ENCODE measurements at regions not wholly inside any gene's neighbourhood (a gene's known extent, or its start where the extent isn't known, plus 50 kb on each side); places are given as distances from the start of the nearest gene placed in this dataset.

- CTCF ChIA-PET = no interaction called here
- POLR2A ChIA-PET = no interaction called here
- no peak overlapping the region for H3K4me3 Mint-ChIP-seq
- H3K27ac Mint-ChIP-seq = no peak overlapping the region
- no peaks in the 10 kb centered on the region for H3K27me3 Mint-ChIP-seq
- H3K4me1 Mint-ChIP-seq = no peaks in the 10 kb centered on the region
- no peaks in the 10 kb centered on the region for H3K9me3 Mint-ChIP-seq
- DNase-seq = no peak
- no peaks in the 10 kb centered on the region for H3K36me3 Mint-ChIP-seq (ENCODE audit: low read depth)
Measured at GRCh38 chr6:66848244-66848953, 1141.4 kb upstream of the EYS start.

- Mint-ChIP-seq H3K4me1 (no peaks in the 10 kb centered on the region), H3K27ac (no peak overlapping the region), H3K36me3 (ENCODE audit: low read depth) (no peaks in the 10 kb centered on the region), H3K9me3 (peaks cover 9% of the 10 kb centered on the region), H3K27me3 (no peaks in the 10 kb centered on the region), H3K4me3 (no peak overlapping the region)
- no peak for DNase-seq
- POLR2A ChIA-PET = no interaction called here
- CTCF ChIA-PET = no interaction called here
Measured at GRCh38 chr6:66838764-66839163, 1131.7 kb upstream of the EYS start.

- Mint-ChIP-seq H3K9me3 (peaks cover 2% of the 10 kb centered on the region), H3K4me1 (no peaks in the 10 kb centered on the region), H3K27ac (no peak overlapping the region), H3K27me3 (no peaks in the 10 kb centered on the region), H3K4me3 (no peak overlapping the region), H3K36me3 (ENCODE audit: low read depth) (no peaks in the 10 kb centered on the region)
- ChIA-PET POLR2A (no interaction called here), CTCF (no interaction called here)
- DNase-seq = no peak
Measured at GRCh38 chr6:66825539-66825938, 1118.5 kb upstream of the EYS start.

- Mint-ChIP-seq H3K4me3 (no peak overlapping the region), H3K27me3 (no peaks in the 10 kb centered on the region), H3K4me1 (no peaks in the 10 kb centered on the region), H3K36me3 (ENCODE audit: low read depth) (no peaks in the 10 kb centered on the region), H3K27ac (no peak overlapping the region), H3K9me3 (peaks cover 3% of the 10 kb centered on the region)
- DNase-seq = no peak
- ChIA-PET CTCF (no interaction called here), POLR2A (no interaction called here)
Measured at GRCh38 chr6:66814156-66814555, 1107.1 kb upstream of the EYS start.

GRCh38 chr6:66808771-66809170 is 1101.7 kb upstream of the EYS start:
- H3K27me3 Mint-ChIP-seq = no peaks in the 10 kb centered on the region

GRCh38 chr6:66796987-66797386 is 1090.0 kb upstream of the EYS start:
- no peak for DNase-seq
- ChIA-PET CTCF (no interaction called here), POLR2A (no interaction called here)
- Mint-ChIP-seq H3K27me3 (no peaks in the 10 kb centered on the region), H3K4me1 (no peaks in the 10 kb centered on the region), H3K36me3 (ENCODE audit: low read depth) (no peaks in the 10 kb centered on the region), H3K27ac (no peak overlapping the region), H3K9me3 (peaks cover 5% of the 10 kb centered on the region), H3K4me3 (no peak overlapping the region)

More at GRCh38 chr6:66808771-66809170, 1101.7 kb upstream of the EYS start:
- H3K4me3 Mint-ChIP-seq = no peak overlapping the region
- H3K9me3 Mint-ChIP-seq = peaks cover 3% of the 10 kb centered on the region
- H3K27ac Mint-ChIP-seq = no peak overlapping the region
- ChIA-PET POLR2A (no interaction called here), CTCF (no interaction called here)
- no peak for DNase-seq
- no peaks in the 10 kb centered on the region for H3K4me1 Mint-ChIP-seq
- no peaks in the 10 kb centered on the region for H3K36me3 Mint-ChIP-seq (ENCODE audit: low read depth)

- H3K4me1 Mint-ChIP-seq = no peaks in the 10 kb centered on the region
- H3K27me3 Mint-ChIP-seq = no peaks in the 10 kb centered on the region
- H3K9me3 Mint-ChIP-seq = peaks cover 9% of the 10 kb centered on the region
- CTCF ChIA-PET = no interaction called here
- POLR2A ChIA-PET = no interaction called here
- no peaks in the 10 kb centered on the region for H3K36me3 Mint-ChIP-seq (ENCODE audit: low read depth)
- no peak overlapping the region for H3K4me3 Mint-ChIP-seq
- DNase-seq = no peak
- H3K27ac Mint-ChIP-seq = no peak overlapping the region
Measured at GRCh38 chr6:66788579-66788978, 1081.6 kb upstream of the EYS start.

- CTCF ChIA-PET = no interaction called here
Measured at GRCh38 chr6:66772800-66773199, 1065.8 kb upstream of the EYS start.

GRCh38 chr6:66771626-66772025 is 1064.6 kb upstream of the EYS start:
- no peak overlapping the region for H3K27ac Mint-ChIP-seq
- POLR2A ChIA-PET = no interaction called here
- no peaks in the 10 kb centered on the region for H3K36me3 Mint-ChIP-seq (ENCODE audit: low read depth)
- CTCF ChIA-PET = no interaction called here
- H3K4me3 Mint-ChIP-seq = no peak overlapping the region
- H3K4me1 Mint-ChIP-seq = no peaks in the 10 kb centered on the region
- DNase-seq = no peak
- peaks cover 20% of the 10 kb centered on the region for H3K9me3 Mint-ChIP-seq
- no peaks in the 10 kb centered on the region for H3K27me3 Mint-ChIP-seq

More at GRCh38 chr6:66772800-66773199, 1065.8 kb upstream of the EYS start:
- H3K27ac Mint-ChIP-seq = no peak overlapping the region
- no peak overlapping the region for H3K4me3 Mint-ChIP-seq
- DNase-seq = no peak
- no peaks in the 10 kb centered on the region for H3K36me3 Mint-ChIP-seq (ENCODE audit: low read depth)
- peaks cover 20% of the 10 kb centered on the region for H3K9me3 Mint-ChIP-seq
- no peaks in the 10 kb centered on the region for H3K27me3 Mint-ChIP-seq
- H3K4me1 Mint-ChIP-seq = no peaks in the 10 kb centered on the region
- POLR2A ChIA-PET = no interaction called here

GRCh38 chr6:66751630-66752029 is 1044.6 kb upstream of the EYS start:
- ChIA-PET POLR2A (no interaction called here), CTCF (no interaction called here)
- H3K27ac Mint-ChIP-seq = no peak overlapping the region

GRCh38 chr6:66740346-66740745 is 1033.3 kb upstream of the EYS start:
- no peaks in the 10 kb centered on the region for H3K36me3 Mint-ChIP-seq (ENCODE audit: low read depth)
- ChIA-PET POLR2A (no interaction called here), CTCF (no interaction called here)
- no peak for DNase-seq
- no peaks in the 10 kb centered on the region for H3K4me1 Mint-ChIP-seq
- H3K9me3 Mint-ChIP-seq = peaks cover 12% of the 10 kb centered on the region
- no peaks in the 10 kb centered on the region for H3K27me3 Mint-ChIP-seq
- no peak overlapping the region for H3K27ac Mint-ChIP-seq
- no peak overlapping the region for H3K4me3 Mint-ChIP-seq

More at GRCh38 chr6:66751630-66752029, 1044.6 kb upstream of the EYS start:
- H3K4me3 Mint-ChIP-seq = no peak overlapping the region
- no peaks in the 10 kb centered on the region for H3K27me3 Mint-ChIP-seq
- H3K36me3 Mint-ChIP-seq (ENCODE audit: low read depth) = no peaks in the 10 kb centered on the region
- H3K4me1 Mint-ChIP-seq = no peaks in the 10 kb centered on the region
- peaks cover under 1% of the 10 kb centered on the region for H3K9me3 Mint-ChIP-seq
- no peak for DNase-seq

- CTCF ChIA-PET = no interaction called here
- Mint-ChIP-seq H3K36me3 (ENCODE audit: low read depth) (no peaks in the 10 kb centered on the region), H3K27ac (no peak overlapping the region), H3K27me3 (no peaks in the 10 kb centered on the region), H3K4me1 (no peaks in the 10 kb centered on the region), H3K4me3 (no peak overlapping the region), H3K9me3 (peaks cover 17% of the 10 kb centered on the region)
- POLR2A ChIA-PET = no interaction called here
- no peak for DNase-seq
Measured at GRCh38 chr6:66735106-66735890, 1028.3 kb upstream of the EYS start.

- no peaks in the 10 kb centered on the region for H3K4me1 Mint-ChIP-seq
- DNase-seq = no peak
- CTCF ChIA-PET = no interaction called here
- peaks cover 15% of the 10 kb centered on the region for H3K9me3 Mint-ChIP-seq
- H3K27ac Mint-ChIP-seq = no peak overlapping the region
- no peak overlapping the region for H3K4me3 Mint-ChIP-seq
- no peaks in the 10 kb centered on the region for H3K27me3 Mint-ChIP-seq
- H3K36me3 Mint-ChIP-seq (ENCODE audit: low read depth) = no peaks in the 10 kb centered on the region
- POLR2A ChIA-PET = no interaction called here
Measured at GRCh38 chr6:66731310-66731709, 1024.3 kb upstream of the EYS start.

GRCh38 chr6:66725670-66726069 is 1018.6 kb upstream of the EYS start:
- Mint-ChIP-seq H3K4me1 (no peaks in the 10 kb centered on the region), H3K4me3 (no peak overlapping the region), H3K27me3 (no peaks in the 10 kb centered on the region), H3K27ac (no peak overlapping the region), H3K9me3 (peaks cover 9% of the 10 kb centered on the region), H3K36me3 (ENCODE audit: low read depth) (no peaks in the 10 kb centered on the region)
- ChIA-PET POLR2A (no interaction called here), CTCF (no interaction called here)
- DNase-seq = no peak
